ENCODE measurements at regions not wholly inside any gene's neighbourhood (a gene's known extent, or its start where the extent isn't known, plus 50 kb on each side); places are given as distances from the start of the nearest gene placed in this dataset.
A peak's percentile ranks its signal among the peaks of the same experiment; 100 is the strongest.
"Not testable (repeated sequence)": the region's sequence is repeated elsewhere in the genome, so short reads cannot be mapped to it uniquely, and the experiment has no call there.

DNA sequence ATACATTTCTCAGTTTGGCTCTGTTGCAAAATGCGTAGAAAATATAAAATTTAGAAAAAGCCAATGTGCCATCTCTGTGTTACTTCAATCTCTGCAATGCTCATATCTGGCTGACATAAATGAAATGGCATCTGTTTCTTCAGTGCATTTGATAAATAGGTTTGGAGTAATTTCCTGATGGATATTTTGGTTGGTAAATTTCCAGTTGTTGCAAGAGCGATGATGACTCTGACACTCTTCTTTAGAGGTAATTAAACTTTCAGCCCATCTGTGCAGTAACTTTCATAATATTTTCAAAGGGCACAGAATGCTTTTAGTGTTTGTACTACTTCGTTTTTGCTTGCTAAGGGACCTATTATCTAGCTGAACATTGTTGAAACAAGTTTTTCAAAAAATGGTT is 1286.4 kb downstream of the PCDH9 start:
- no peak for DNase-seq (ENCODE audit: low read depth)

DNA sequence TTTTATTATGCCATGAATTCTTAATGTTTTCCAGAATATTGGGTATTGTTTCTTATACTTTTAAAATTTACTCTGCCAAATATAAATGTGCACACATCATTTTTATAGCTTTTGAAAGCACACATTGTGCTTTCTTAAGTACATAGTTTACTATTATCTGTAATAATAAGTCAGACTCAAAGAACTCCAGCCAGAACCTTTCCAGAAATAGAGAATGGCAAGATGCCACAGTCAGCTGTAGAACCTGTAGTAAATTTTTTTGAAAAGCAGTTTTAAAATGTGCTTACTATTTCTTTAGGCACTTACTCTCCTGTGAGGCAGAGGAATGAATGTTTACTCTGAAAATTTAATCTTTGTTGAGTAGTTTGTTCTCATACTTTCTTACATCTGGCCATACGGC is 1287.1 kb downstream of the PCDH9 start:
- no peak for DNase-seq (ENCODE audit: low read depth)

DNA sequence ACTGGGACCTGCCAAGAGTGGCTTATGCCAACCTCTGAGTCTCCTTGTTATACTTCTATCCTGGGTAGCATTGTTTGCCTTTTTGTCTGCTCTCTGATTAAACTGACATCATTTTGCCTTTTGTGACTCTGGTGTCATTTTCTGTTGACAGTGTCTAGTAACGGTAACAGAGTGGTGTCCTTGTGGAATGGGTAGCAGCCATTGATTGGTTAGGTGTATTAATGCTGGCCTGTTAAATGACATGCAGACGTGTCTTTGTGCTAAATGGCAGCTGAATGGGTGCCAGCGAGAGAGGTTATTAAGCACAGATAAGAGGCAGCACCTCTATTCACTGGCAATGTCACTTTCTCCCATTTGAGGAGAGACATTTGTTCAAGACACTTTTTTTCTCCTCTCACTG is 1289.4 kb downstream of the PCDH9 start:
- DNase-seq (ENCODE audit: low read depth) = no peak

DNA sequence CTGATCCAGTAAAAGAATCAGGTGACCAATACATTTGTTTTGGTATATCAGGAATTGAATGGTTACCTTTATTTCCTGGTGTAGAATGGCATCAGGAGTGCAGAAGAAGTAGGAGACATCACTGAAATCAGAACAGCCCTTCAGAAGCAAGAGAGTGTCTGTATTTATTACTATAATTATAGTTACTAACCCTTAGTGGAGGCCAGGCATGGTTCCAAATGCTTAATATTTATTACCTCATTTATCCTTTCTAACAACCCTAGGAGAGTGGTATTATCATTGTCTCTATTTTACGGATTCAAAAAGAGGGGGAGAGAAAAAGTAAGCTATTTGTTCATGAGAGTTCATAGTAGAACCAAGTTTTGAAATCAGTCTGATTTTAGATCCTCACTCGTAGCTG is 1292.9 kb downstream of the PCDH9 start:
- no peak for DNase-seq (ENCODE audit: low read depth)

DNA sequence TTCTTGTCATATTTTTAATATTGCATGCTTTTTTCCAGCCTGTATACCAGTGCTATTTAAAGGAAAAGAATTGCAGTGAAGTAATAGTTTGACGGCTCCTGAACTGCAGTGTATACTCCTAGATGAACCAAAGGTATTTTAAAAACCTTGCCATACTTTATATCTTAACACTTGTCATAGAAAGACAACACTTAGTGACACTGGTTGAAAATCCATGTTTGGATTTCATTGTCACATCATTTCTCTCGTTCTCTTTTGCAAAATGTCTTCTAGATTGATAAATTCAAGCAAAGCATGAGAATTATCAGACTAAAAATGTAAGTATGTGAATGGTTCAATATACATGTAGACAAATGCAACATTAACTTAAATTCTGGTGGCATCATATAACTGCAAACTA is 1293.9 kb downstream of the PCDH9 start:
- DNase-seq (ENCODE audit: low read depth) = no peak

DNA sequence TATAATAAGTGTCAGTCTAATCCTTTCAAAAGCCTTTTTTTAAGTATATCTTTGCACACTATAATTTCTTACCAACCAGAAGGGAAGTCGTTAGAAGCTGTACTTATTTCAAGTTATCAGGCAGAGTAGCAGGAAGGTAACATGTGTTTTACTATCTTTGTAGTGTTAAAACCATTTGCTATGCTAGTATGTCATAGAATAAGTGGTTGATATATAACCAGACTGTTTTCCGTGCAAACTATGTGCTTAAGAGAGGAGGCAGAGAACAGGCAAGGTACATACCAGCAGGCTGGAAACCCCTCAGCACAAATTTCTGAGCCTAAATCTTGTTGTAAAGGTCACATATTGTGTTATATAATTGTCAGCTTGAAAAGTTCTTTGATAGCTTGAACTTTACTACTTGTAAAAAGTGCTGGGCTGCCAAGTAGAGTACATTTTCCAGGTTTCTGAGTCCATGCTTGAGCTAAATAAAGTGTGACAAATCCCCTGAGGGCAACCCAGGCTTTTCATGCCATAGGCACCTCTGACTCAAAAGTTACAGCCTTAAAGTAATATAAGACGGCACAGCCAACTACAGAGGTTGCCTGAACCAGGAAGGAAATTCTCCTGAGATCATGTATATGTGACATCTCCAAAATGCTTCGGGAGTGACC is 1297.4 kb downstream of the PCDH9 start:
- DNase-seq (ENCODE audit: low read depth) = peak; percentile 80

DNA sequence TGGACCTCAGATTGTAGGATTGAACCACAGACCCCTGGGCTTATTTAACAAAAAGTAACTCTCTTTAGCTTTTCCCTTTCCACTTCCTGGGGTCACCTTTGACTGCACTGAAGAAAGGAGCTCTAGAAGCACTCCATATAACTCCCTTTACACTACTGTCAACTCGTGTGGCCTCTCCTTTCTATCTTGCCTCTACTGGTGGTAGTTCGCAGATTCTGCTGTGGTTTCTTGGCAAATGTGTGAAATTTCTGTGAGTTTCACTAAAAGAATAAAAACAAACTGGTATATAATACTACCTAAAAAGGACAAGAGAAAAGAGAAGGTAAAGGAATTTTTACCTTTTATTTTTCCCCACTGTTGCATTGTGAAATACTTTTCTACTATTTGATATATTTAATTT is 1298.1 kb downstream of the PCDH9 start:
- DNase-seq (ENCODE audit: low read depth) = no peak

DNA sequence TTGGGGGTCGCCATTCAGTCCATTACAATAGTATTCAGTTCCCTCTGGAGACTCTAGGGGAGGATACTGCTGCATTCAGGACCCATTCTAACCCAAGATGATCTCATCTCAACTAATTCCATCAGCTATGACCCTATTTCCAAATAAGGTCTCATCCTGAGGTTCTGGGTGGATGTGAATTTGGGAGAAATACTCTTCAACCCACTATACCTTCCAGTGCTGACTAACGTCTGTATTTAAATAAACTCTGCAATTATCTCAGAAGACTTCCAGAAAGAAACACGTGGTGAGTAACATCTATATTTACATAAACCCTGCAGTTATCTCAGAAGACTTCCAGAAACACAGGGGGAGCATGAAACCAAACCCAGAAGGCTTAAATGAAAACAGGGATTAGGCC is 1300.7 kb downstream of the PCDH9 start:
- DNase-seq (ENCODE audit: low read depth) = no peak

DNA sequence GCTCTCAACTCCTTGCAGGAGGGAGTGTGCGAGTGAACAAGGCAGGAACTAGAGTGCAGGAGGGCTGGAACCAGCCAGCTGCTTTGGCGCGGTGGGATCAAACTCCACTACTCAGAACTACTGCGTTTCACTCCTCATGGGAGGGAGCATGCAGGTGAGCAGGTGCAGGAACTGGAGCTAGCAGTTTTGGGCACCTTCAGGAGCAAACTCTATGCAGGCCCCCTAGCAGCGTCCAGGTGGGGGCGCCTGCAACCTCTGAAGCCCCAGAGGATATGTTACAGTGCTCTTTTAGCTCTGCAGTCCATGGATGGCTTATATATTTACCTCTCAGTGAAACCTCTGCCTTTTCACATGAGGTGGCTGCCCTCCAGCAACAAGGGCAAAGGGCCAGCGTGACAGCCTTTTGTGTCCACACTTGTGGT is 1303.4 kb downstream of the PCDH9 start:
- DNase-seq (ENCODE audit: low read depth) = peak; percentile 40

DNA sequence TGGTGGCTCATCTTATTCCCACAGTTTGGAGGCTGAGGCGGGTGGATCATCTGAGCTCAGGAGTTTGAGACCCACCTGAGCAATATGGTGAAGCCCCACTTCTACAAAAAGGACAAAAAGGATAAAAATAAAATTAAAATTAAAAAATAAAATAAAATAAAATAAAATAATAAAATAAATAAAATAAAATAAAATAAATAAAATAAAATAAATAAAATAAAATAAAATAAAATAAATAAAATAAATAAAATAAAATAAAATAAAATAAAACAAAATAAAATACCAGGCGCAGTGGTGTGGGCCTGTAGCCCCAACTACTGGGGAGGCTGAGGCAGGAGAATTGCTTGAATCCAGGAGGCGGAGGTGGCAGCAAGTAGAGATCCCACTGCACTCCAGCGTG is 1307.3 kb downstream of the PCDH9 start:
- DNase-seq (ENCODE audit: low read depth) = not testable (repeated sequence)

DNA sequence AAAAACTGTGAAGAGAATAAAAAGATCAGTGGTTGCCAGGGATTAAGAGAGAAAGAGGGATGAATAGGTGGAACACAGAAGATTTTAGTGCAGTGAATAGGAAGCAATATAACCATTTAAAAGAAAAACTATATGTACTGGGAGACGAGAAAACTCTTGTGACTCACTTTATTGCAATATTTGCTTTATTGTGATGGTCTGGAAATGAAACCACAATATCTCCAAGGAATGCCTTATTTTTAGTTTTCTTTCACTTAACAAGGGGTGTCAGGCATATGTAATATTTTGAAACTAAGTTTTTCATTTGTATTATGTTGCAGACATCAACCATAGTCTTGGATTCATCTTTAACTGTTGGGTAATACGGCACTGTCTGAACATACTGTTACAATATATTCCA is 1308.2 kb downstream of the PCDH9 start:
- DNase-seq (ENCODE audit: low read depth) = no peak

DNA sequence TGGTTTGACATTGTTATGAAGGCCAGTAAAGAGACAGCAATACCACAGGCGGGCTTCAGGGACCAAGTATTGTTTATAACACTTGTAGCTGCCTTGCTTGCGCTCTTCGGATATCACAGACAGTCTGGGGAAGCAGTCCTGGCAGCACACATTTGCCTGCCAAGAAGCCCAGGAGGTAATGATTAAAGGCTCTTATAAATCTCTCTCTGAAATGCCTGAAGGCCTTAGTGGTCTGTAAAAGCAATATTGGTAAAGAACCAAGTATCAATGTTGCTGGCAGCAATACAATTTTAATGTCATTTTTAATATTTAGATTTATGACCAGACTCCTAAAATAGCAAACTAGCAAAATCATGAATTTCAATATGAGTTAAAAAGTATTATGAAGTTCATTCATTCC is 1312.4 kb downstream of the PCDH9 start:
- no peak for DNase-seq (ENCODE audit: low read depth)

DNA sequence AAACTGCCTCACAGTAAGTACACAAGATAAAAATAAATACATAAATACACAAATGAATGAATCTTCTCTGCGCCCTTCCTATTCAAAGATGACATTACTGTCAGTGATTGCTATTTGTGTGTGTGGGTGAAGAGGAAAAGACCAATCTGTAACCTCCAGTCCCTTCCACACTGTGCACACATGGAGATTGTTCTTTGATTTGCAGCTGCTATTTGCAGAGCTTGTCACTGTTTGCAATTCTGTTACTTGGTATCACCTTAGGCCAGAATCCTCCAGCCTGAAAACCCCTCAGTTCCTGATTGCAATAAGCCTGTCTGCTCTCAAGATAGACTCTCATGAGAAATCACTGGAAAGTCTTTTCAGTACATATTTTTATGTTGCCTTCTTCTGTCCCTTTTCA is 1314.9 kb downstream of the PCDH9 start:
- no peak for DNase-seq (ENCODE audit: low read depth)

DNA sequence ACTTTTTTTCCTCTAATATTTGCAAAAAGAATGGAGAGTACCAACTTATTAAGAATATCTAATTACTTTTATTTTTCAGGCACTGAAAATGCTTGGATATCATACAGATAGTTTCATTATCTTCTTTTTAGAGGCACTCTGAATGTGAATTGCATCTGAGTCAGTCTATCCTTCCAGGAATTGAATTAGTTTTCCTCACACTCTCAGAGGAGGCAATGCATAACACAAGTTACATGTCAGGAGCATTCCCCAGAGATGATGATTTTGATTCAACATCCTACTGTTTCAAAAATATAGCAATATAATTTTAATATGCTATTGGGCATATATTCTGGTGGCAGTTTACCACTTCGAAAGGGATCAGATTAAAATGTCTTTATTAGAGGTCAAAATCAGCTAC is 1315.4 kb downstream of the PCDH9 start:
- peak; percentile 25 for DNase-seq (ENCODE audit: low read depth)

DNA sequence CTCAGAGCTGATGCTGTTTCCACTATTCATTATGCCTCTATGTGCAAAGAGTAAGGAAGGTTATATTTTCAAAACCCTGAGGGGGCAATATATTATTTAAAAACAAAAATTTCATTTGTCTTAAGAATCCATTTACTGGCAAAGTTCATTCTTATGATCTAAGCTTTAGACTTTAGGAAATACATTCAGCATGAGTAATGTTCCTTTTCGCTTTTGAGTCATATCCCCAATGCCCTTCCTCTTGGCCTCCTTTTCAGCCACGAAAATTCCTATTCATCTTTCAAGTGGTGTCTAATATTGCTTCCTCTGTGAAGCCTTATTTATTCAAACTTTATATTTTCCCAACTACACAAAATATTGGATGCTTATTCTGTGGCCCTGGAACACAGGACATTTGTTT is 1317.0 kb downstream of the PCDH9 start:
- DNase-seq (ENCODE audit: low read depth) = peak; percentile 76

DNA sequence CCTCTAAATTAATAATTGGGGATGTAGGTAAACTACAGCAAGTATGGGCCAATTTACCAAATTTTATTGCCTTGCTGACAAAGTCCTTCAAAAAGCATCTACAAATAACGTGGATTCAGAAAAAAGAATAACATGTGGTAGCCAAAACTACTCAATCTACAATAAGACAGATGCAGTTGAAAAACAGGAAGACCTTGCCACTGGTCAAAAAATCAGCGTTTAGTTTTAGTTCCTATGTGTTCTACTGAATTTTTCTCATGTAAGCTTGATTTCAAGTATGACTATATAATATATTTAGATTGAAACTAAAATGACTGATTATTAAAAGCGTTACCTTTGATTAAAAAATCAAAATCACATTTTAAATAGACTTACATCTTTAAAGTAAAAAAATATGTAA is 1317.6 kb downstream of the PCDH9 start:
- DNase-seq (ENCODE audit: low read depth) = no peak

DNA sequence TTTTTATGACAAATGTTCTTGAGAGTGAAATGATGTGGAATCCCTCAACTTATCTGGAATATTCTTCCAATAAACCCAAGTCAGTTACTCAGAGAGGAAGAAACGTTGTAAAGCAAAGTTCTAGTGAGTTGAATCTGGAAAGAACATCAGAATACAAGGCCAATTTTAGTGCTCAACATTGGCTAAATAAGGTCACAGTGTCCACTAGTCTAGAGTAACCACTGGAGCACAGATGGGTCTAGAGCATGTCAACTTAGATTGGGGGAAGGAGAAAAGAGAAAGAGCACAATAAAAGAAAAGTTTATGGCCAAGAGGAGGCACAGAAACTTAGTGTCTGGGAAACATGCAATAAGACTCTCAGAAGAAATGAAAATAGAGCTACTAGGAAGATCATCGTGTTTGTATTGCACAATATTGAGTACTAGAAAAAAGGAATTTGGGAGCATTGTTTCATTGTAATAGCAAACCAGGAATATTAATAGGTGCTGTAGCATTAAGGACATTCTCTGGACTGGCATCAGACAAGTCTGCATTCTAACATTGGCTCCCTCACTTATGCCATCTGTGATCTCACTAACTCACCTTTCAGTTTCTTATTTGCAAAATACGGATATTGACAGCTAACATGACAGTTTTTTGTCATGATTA is 1318.5 kb downstream of the PCDH9 start:
- DNase-seq (ENCODE audit: low read depth) = peak; percentile 69

DNA sequence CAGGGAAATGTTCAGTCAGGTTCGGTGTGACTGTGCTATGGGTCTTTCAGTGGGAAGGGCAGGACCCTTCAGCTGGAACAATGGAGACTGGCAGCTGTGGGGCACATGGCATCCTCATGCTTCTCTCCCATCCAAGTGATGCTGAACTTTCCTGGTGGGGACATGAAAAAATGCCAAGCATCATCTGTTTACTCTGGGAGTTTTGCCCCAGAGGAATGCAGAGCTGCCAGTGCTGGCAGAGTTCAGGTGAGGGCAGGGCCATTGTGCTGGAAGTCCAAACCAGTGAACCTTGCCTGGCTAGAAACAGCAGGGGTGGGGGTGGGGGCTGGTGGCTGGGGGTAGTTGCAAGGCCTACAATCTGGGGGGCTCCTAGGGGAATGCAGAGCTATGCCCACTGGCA is 1320.6 kb downstream of the PCDH9 start:
- peak; percentile 68 for DNase-seq (ENCODE audit: low read depth)

DNA sequence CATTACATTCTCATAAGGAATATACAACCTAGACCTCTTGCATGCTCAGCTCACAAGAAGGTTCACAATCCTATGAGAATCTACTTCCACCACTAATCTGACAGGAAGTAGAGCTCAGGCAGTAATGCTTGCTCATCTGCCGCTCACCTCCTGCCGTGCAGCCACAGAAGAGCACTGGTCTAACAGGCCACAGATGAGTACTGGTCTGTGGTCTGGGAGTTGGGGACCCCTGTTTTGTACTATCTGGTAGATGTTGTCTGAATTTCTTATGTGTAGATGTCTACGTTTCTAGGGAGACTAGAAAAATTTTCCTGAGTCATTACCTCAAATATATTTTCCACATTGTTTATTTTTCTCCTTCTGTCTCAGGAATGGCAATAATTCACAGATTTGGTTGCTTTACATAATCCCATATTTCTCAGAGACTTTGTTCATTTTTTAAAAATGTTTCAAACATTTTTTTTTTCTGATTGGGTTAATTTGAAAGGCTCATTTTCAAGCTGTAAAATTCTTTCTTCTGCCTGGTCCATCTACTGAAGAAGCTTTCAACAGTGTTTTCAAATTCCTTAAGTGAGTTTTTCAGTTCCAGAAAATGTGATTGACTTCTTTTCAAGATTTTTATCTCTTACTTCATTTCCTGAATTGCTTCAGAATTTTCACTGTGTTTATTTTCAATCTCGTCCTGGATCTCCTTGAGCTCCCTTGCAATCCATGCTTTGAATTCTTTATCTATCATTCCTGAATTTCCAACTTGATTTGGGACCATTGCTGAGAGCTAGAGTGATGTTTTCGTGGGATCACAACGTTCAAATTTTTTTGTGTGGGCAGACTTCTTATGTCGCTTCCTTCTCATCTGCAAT is 1322.2 kb downstream of the PCDH9 start:
- DNase-seq (ENCODE audit: low read depth) = no peak

DNA sequence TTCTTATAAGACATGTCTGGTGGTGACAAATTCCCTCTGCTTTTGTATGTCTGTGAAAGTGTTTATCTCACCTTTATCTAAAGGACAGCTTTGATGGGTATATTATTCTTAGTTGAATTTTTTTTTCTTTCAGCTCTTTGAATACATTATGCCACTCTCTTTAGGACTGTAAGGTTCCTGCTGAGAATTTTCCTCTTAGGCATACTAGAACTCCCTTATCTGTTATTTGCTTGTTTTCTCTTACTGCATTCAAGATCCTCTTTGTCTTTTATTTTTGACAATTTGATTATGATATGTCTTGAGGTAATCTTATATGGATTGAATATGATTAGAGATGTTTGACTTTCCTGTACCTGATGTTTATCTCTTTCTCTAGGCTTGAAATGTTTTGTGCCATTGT is 1328.4 kb downstream of the PCDH9 start:
- DNase-seq (ENCODE audit: low read depth) = no peak

DNA sequence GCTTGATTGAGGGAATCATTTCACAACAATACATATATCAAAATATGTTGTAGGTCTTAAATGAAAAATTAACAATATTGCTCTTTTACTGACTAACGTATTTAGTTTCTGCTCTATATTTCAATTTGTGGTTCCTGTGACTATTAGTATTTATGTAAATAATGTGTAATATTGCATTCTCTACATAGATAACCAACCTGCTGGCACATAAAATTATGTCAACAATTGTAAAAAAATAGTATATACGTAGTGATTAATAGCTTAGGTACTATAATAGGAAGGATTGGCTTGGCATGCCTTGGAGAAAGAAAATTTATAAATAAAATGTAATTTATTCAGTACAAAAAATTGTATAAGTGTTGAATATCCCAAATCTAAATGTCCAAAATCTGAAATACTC is 1336.1 kb downstream of the PCDH9 start:
- DNase-seq (ENCODE audit: low read depth) = no peak

DNA sequence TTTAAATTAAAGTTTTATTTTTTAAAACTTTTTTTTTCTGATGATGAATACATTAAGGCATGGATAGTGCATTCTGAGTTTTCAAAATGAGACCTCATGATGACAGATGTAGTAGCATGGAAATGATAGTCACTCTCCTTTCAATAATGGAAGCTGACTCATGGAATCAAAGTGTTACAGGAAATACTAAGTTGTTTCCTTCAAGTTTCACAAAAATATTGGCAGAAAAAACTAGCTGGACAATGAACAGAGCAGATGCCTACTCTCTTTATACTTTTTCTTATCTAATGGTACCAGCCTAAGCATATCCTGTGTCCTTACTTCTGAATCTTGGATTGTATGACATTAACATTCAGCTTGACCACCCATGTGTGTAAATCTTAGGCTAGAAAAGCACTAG is 1337.3 kb downstream of the PCDH9 start:
- peak; percentile 23 for DNase-seq (ENCODE audit: low read depth)

DNA sequence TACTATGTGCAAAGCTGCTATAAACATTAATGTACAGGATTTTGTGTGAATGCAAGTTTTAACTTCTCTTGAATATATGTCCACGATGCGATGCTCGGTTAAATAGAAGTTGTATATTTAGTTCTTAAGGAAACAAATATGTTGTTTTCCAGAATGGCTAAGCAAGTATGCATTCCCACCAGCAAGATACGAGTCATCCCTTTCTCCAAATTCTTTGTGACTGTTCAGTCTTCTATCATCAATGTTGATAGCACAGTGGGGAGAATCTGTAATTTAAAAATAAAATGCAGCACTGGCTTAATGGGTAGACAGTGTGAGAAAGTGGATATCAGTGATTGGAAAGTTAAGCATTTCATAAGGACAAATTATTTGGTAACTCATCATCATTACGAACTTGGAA is 1340.8 kb downstream of the PCDH9 start:
- no peak for DNase-seq (ENCODE audit: low read depth)

Measured in renal cortical epithelial cell (primary cell).